Thymus (tissue), 11 donors: ENCODE measurements at regions not wholly inside any gene's neighbourhood (a gene's known extent, or its start where the extent isn't known, plus 50 kb on each side); places are given as distances from the start of the nearest gene placed in this dataset.

Source experiments
- DNase-seq, 9 donors: peaks; one replicate each; pipeline ENCODE4 v3.0.0-alpha.2; 2013; ENCODE audit warnings: low spot score in 9 of 9, low read depth in 6 of 9, missing footprints in 1 of 9
- H3K27ac ChIP-seq, 2 donors: one replicate each; pipeline ENCODE4 v1.5.1; 2013; ENCODE audit warnings: control low read depth in 1 of 2, low read depth in 1 of 2, low read length in 1 of 2, mild to moderate bottlenecking in 1 of 2, moderate library complexity in 1 of 2
- H3K27me3 ChIP-seq, 2 donors: one replicate each; pipeline ENCODE4 v1.5.1; 2013; ENCODE audit warnings: low read length in 1 of 2; ENCODE audit not compliant: control insufficient read depth in 2 of 2, insufficient read depth in 1 of 2
- H3K36me3 ChIP-seq, 2 donors: one replicate each; pipeline ENCODE4 v1.5.1; 2013; ENCODE audit warnings: low read length in 1 of 2, mild to moderate bottlenecking in 1 of 2, moderate library complexity in 1 of 2; ENCODE audit not compliant: control insufficient read depth in 2 of 2, insufficient read depth in 2 of 2
- H3K4me1 ChIP-seq, 2 donors: one replicate each; pipeline ENCODE4 v1.5.1; 2013; ENCODE audit warnings: low read length in 2 of 2; ENCODE audit not compliant: control insufficient read depth in 2 of 2, insufficient read depth in 2 of 2
- H3K4me3 ChIP-seq, 2 donors: one replicate each; pipeline ENCODE4 v1.5.1; 2013; ENCODE audit warnings: low read length in 2 of 2, control low read depth in 1 of 2, mild to moderate bottlenecking in 1 of 2
- H3K9me3 ChIP-seq, 2 donors: one replicate each; pipeline ENCODE4 v1.5.1; 2013; ENCODE audit warnings: low read length in 1 of 2, mild to moderate bottlenecking in 1 of 2; ENCODE audit not compliant: control insufficient read depth in 2 of 2, insufficient read depth in 1 of 2
- WGBS: extraction: QIAGEN DNeasy Blood & Tissue Kit; methylation state at CpG from one replicate; pipeline ENCODE4 v1.1.7; 2013; 5-methylcytosine and 5-hydroxymethylcytosine counted together
- donor health status: healthy.

DNA sequence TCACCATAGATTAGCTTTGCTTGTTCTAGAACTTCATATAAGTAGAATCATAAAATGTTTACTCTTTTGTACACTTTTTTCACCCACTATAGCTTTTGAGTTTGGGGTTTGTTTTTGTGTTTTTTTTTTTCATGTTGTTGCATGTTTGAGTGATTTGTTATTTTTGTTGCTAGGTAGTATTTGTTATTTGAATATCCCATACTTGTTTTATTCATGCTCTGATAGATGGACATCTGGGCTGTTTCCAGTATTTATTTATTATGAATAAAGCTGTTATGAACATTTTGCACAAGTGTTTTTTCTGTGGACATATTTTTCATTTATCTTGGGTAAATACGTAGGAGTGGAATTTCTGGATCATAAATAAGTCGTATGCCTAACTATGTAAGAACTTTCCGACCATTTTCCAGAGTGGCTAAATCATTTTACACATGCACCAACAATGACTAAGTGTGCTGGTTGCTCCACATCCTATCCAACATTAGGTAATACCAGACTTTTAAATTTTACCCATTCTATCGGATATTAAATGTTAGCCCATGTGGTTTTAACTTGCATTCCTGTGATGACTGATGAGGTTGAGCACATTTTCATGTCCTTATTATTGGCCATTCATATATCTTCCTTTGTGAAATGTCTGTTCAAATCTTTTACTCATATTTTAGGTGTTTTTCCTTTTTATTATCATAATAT is 69.1 kb upstream of the NR4A3 start:
- 97% methylated on average over 4 of the region's 4 CpGs for WGBS
- DNase-seq: no peak
- H3K4me3 ChIP-seq: no peak overlapping the region
- H3K9me3 ChIP-seq: no peaks in the 10 kb centered on the region
- H3K27ac ChIP-seq: no peak overlapping the region
- H3K36me3 ChIP-seq: no peaks in the 10 kb centered on the region
- H3K4me1 ChIP-seq: no peaks in the 10 kb centered on the region
- H3K27me3 ChIP-seq: no peaks in the 10 kb centered on the region

DNA sequence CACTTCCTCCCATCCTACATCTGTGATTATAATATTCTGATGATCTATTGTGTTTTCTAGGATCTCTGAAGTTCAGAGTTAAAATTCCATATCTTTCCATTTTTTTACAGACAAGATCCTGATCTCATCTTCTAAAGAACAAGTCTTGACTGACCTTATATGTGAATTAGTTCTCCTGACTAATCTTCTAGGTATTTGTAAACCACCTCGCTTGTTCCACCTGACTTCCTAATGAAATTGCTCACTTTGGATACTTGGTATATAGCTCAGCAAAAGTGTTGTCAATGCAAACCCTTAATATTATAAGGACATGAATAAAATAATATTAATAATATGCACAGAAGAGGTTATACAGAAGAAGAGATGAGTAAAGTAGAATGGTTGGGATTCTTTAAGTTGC is 68.2 kb upstream of the NR4A3 start:
- no peaks in the 10 kb centered on the region for H3K4me1 ChIP-seq
- H3K4me3 ChIP-seq: no peak overlapping the region
- H3K27ac ChIP-seq: no peak overlapping the region
- H3K36me3 ChIP-seq: no peaks in the 10 kb centered on the region
- H3K27me3 ChIP-seq: no peaks in the 10 kb centered on the region
- WGBS: 96% methylated on average over 1 of the region's 1 CpG
- H3K9me3 ChIP-seq: no peaks in the 10 kb centered on the region
- DNase-seq: no peak

DNA sequence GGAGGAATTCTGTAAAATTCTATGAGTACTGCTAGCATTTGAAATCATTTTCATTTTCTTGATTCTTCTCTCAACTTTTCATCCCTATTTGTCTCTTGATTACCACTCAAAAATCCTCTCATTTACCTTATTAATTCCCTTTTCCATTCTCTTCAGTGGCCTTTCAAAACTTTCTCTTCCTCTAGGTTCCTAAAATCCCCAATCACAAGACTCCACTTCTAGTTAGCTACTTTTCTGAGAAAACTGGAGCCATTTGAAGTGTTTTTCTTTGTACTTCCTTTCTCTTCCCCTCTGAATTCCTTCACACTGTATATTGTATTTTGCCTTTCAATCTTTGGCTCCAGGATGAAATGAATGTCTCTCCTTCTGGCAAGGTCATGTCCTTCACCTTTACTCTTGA is 61.3 kb upstream of the NR4A3 start:
- no peak overlapping the region for H3K27ac ChIP-seq
- no peaks in the 10 kb centered on the region for H3K36me3 ChIP-seq
- DNase-seq: no peak
- H3K27me3 ChIP-seq: no peaks in the 10 kb centered on the region
- H3K4me3 ChIP-seq: no peak overlapping the region
- H3K4me1 ChIP-seq: no peaks in the 10 kb centered on the region
- no peaks in the 10 kb centered on the region for H3K9me3 ChIP-seq

DNA sequence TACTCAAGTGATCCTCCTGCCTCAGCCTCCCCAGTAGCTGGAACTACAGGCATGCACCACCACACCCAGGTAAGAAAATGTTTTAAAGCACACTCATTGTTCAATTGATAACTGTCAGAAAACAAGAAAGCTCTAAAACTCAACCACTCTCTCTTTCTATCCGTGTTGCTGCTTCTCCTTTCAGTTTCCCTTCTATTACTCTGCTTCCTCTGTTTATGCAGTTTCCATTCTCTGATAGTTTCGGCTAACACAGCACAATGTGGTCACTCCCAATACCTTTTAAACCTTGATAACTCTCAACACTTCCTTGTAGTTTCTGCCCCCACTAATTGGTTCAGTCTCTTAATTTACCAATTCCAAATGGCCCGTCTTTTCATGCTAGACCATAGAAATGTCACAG is 59.2 kb upstream of the NR4A3 start:
- no peaks in the 10 kb centered on the region for H3K4me1 ChIP-seq
- no peak overlapping the region for H3K4me3 ChIP-seq
- DNase-seq: peak in 1 of 9 donors; percentile 23
- H3K9me3 ChIP-seq: no peaks in the 10 kb centered on the region
- H3K36me3 ChIP-seq: no peaks in the 10 kb centered on the region
- 47% methylated on average over 3 of the region's 3 CpGs for WGBS
- no peaks in the 10 kb centered on the region for H3K27me3 ChIP-seq
- no peak overlapping the region for H3K27ac ChIP-seq
